Tibial artery (tissue), 4 donors: ENCODE measurements at regions not wholly inside any gene's neighbourhood (a gene's known extent, or its start where the extent isn't known, plus 50 kb on each side); places are given as distances from the start of the nearest gene placed in this dataset.

Experiments
- DNase-seq, 2 donors: peaks; one replicate each; pipeline ENCODE4 v3.0.0-alpha.2; 2019
- H3K27ac ChIP-seq, 2 donors: fragments of 200-600 bp; sonication (generic) in 1 of 2; 1 replicate in 1 of 2; 2 replicates in 1 of 2; pipeline ENCODE4 v1.5.1; 2018 to 2019; ENCODE audit warnings: mild to moderate bottlenecking in 1 of 2
- H3K27me3 ChIP-seq, 2 donors: fragments of 200-600 bp; sonication (generic) in 1 of 2; one replicate each; pipeline versions ENCODE4 v1.5.1 to v1.6.0; 2016 to 2019
- H3K36me3 ChIP-seq, 3 donors: fragments of 200-600 bp; sonication (generic) in 2 of 3; one replicate each; pipeline ENCODE4 v1.5.1; 2016 to 2019; ENCODE audit warnings: mild to moderate bottlenecking in 2 of 3
- H3K4me1 ChIP-seq, 4 donors: fragments of 200-600 bp; sonication (generic) in 2 of 4; 1 replicate in 3 of 4; 2 replicates in 1 of 4; pipeline ENCODE4 v1.5.1; 2016 to 2019
- H3K4me3 ChIP-seq, 2 donors: fragments of 200-600 bp; sonication (generic) in 1 of 2; 1 replicate in 1 of 2; 2 replicates in 1 of 2; pipeline ENCODE4 v1.5.1; 2018 to 2019; ENCODE audit warnings: mild to moderate bottlenecking in 2 of 2
- H3K9me3 ChIP-seq, 3 donors: fragments of 200-600 bp; sonication (generic) in 1 of 3; one replicate each; pipeline ENCODE4 v1.5.1; 2016 to 2019
- CTCF ChIP-seq, 2 experiments: fragments of 200-600 bp in 1 of 2; fragments of 450-650 bp in 1 of 2; IDR thresholded peaks; one replicate each; pipeline ENCODE4 v1.5.1; 2017 to 2019; ENCODE audit warnings: antibody characterized with exemption in 2 of 2, mild to moderate bottlenecking in 1 of 2, moderate library complexity in 1 of 2
- intact Hi-C: fragments of 100-400 bp; cut with DNase I; formaldehyde crosslinking; loops from one replicate; pipeline ENCODE4 v1.15.0; 2023; ENCODE audit warnings: low total_unique reads

GRCh38 chr13:38563739-38564138 is 123.1 kb upstream of the FREM2 start:
- H3K27me3 ChIP-seq, result no peaks in the 10 kb centered on the region
- H3K36me3 ChIP-seq, result no peaks in the 10 kb centered on the region
- TF ChIP-seq CTCF (IDR thresholded peaks at IDR 0.05), result no peak
- H3K9me3 ChIP-seq, result no peaks in the 10 kb centered on the region
- H3K27ac ChIP-seq, result no peak overlapping the region
- intact Hi-C loops, result no loop called here
- no peaks in the 10 kb centered on the region for H3K4me1 ChIP-seq
- no peak overlapping the region for H3K4me3 ChIP-seq
- DNase-seq, result no peak

GRCh38 chr13:38564256-38565150 is 122.4 kb upstream of the FREM2 start:
- Histone ChIP-seq H3K27ac (no peak overlapping the region), H3K4me3 (no peak overlapping the region), H3K36me3 (no peaks in the 10 kb centered on the region), H3K27me3 (no peaks in the 10 kb centered on the region), H3K9me3 (no peaks in the 10 kb centered on the region), H3K4me1 (no peaks in the 10 kb centered on the region)
- intact Hi-C loops, result no loop called here
- DNase-seq, result no peak
- TF ChIP-seq CTCF (IDR thresholded peaks at IDR 0.05), result no peak

GRCh38 chr13:38566023-38566422 is 120.9 kb upstream of the FREM2 start:
- Histone ChIP-seq H3K9me3 (no peaks in the 10 kb centered on the region), H3K27me3 (no peaks in the 10 kb centered on the region), H3K4me3 (no peak overlapping the region), H3K4me1 (no peaks in the 10 kb centered on the region), H3K27ac (no peak overlapping the region), H3K36me3 (no peaks in the 10 kb centered on the region)
- DNase-seq, result no peak
- intact Hi-C loops, result no loop called here
- no peak for TF ChIP-seq CTCF (IDR thresholded peaks at IDR 0.05)

- Histone ChIP-seq H3K4me3 (no peak overlapping the region), H3K27me3 (no peaks in the 10 kb centered on the region), H3K27ac (no peak overlapping the region), H3K36me3 (no peaks in the 10 kb centered on the region), H3K4me1 (no peaks in the 10 kb centered on the region), H3K9me3 (no peaks in the 10 kb centered on the region)
- intact Hi-C loops, result no loop called here
- no peak for DNase-seq
- TF ChIP-seq CTCF (IDR thresholded peaks at IDR 0.05), result no peak
Observed at GRCh38 chr13:38566519-38566918, 120.4 kb upstream of the FREM2 start.

DNA sequence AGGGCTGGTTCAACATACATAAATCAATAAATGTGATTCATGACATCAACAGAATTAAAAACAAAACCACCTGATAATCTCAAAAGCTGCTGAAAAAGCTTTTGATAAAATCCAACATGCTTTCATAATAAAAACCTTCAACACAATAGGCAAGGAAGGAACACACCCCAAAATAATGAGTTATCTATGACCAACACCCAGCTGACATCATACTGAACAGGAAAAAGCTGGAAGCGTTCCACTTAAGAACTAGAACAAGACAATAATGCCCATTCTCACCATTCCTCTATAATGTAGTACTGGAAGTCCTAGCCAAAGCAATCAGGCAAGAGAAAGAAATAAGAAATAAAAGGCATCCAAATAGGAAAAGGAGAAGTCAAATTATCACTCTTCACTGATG is 116.2 kb upstream of the FREM2 start:
- Histone ChIP-seq H3K4me1 (no peaks in the 10 kb centered on the region), H3K9me3 (no peaks in the 10 kb centered on the region), H3K36me3 (no peaks in the 10 kb centered on the region), H3K4me3 (no peak overlapping the region), H3K27me3 (no peaks in the 10 kb centered on the region), H3K27ac (no peak overlapping the region)
- no peak for TF ChIP-seq CTCF (IDR thresholded peaks at IDR 0.05)
- intact Hi-C loops, result no loop called here
- no peak for DNase-seq
